ENCODE measurements at regions not wholly inside any gene's neighbourhood (a gene's known extent, or its start where the extent isn't known, plus 50 kb on each side); places are given as distances from the start of the nearest gene placed in this dataset.
"Not testable (repeated sequence)": the region's sequence is repeated elsewhere in the genome, so short reads cannot be mapped to it uniquely, and the experiment has no call there.

DNA sequence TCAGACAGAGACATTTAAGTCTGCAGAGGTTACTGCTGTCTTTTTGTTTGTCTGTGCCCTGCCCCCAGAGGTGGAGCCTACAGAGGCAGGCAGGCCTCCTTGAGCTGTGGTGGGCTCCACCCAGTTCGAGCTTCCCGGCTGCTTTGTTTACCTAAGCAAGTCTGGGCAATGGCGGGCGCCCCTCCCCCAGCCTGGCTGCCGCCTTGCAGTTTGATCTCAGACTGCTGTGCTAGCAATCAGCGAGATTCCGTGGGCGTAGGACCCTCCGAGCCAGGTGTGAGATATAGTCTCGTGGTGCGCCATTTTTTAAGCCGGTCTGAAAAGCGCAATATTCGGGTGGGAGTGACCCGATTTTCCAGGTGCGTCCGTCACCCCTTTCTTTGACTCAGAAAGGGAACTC lies 245.0 kb upstream of the CDH2 start:
- DNase-seq, result not testable (repeated sequence)

DNA sequence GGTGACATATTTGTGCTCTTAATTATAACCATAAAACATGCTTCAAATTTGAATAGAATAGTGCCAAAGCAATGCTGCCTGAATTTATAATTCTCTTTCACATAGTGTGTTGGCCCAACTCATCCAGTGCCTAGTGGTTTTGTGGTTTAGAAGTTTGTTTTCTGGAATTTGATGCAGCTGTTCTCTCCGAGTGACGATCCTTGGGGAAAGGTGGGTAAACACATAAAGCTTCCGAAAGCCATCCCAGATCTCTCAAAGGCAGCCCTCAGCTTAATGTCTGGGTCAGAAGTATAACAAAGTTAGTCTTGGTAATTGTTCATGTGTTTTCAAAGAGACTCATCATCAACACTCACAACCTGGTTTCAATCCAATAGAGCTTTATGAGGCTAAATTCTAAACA lies 235.6 kb upstream of the CDH2 start:
- DNase-seq, result no peak

DNA sequence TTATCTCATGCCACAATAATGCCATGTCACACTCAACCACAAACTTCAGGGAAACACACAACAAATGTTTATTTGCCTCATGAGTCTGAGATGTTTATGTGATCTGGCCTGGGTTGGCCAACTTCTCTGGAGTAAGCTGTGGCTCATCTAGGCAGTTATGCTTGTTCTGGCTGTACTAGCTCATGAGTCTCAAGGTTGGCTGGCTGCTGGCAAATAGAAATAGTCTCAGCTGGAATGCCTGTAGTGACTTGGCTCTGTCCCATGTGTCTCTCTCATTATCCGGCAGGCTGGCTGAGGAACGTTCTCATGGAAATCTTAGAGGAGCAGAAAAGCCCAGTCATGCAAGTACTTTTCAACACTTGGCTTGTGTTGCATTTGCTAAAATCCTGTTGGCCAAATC lies 234.9 kb upstream of the CDH2 start:
- peak; percentile 25 for DNase-seq

DNA sequence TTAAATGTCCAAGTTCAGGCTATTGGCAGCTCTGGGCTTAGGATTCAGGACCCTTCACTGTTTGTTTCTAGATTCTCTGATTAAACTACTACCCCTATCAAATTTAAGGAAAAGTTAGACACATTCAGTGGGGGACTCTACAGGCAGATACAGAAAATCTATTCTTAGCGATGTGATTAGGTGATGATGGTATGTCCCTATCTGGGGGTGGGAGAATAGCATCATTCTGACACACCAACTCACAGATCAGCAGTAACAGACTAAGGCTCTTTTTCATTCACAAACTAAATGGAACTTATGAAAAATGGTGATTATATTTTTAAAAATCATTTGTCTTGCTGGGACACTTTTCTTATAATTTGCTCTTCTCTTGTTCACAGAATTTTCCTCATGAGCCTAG lies 232.9 kb upstream of the CDH2 start:
- no peak for DNase-seq

DNA sequence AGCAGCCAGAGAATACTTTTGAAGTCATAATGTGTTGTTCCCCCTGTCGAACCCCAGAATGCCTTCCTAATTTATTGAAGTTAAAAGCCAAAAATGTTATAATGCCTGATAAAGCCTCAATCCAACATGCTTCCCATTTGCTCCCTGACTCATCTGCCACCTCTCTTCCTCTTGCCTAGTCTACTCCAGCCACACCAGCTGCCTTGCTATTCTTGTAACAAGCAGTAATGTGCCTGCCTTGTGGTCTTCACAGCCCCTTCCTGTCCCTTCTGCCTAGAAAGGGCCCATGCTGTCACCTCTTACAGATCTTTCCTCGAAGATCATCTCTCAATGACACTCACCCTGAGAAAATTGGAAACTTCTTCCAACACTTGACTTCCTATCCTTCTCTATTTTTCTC lies 231.6 kb upstream of the CDH2 start:
- no peak for DNase-seq

DNA sequence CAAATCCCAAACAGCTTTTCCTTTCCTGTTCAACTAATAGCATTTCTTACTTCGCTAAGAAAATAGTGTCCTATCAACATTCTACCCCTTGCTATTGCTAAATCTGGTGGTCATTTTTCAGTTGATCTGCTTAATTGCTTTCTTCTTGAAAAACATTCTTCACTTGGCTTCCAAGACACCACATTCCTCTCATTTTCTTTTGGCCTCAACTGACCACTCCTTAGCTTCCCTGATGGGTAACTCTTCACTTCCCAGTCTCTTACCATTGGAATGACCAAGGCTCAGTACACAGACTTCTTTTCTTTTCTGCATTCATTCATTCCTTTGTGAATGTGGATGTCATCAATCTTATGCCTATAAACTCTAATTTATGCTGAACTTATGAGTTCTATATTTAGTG lies 230.8 kb upstream of the CDH2 start:
- no peak for DNase-seq

DNA sequence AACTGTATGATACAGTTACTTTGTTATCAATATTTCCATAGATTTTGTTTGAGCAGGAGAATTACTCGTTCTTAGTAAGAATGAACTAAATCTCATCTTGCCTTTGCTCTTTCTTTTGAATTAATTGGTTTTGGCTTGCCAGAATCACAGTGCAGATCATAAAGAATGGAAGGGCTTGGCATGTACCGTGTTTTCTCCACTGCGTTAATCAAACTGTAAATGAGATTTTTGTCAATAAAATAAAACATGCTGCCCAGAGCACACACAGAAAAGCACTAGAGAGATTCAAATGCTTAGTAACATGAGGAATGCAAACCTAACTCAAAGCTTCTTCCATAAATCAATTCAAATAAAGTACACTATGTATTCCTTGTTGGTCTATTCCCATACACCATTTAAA lies 229.6 kb upstream of the CDH2 start:
- DNase-seq, result no peak

DNA sequence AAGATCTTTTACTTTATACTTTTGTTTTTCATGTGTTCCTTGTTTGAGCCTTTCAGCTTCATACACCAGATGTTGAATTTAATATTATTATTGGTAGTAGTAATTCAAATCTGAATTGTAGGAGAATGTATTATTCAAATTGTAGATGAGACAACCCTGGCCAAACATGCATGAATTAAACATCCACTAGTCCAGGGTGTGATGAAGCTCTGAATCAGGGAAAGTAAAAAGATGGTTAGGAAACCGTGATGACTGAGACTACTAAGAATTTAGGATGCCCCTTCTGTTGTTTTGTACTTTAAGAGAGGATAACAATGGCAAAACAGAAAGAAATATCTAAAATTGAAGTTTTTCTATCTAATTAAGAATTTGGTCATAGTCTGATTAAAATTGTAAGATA lies 227.8 kb upstream of the CDH2 start:
- no peak for DNase-seq

DNA sequence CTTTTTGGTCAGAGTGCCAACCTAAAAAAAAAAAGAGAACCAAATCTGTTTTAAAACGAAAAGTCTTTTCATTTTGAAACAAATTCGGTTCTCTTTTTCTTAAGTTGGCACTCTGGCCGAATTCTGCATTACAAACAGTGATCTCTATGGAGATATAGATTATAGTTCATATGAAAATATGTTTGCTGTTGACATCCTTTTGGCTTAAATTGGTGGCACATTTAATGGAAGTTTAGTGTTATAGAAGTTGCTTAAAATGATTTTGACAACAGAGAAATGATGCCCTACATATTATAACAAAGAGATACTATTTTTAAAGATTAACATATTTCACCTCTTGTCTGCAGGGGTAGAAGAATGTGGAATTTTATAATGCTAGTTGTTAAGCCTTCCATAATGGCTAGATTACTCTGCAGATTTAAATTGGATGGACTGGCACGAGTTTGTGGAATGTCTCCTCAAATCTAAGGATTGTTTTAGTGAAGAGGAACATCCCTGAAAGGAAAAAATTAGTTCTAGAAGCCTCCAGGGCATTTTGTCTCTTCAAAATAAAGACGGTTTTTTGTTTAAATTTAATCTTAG lies 222.9 kb upstream of the CDH2 start:
- DNase-seq, result no peak

DNA sequence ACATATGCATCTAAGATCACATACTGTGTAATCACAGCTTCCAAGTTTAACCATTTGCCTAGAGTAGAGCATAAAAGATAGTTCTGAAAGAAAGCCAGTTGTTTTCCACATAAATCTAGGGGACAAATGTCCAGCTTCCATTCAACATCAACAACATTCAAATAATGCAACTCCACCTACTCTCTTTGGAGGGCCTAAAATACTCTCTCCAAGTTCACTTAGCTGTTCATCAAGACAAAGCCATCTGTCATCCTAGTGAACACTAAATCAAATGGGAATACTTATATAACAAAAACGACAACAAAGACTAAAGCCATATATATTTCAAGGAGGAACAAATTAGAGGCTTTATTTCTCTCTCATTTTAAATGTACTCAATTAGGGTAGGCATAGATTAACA lies 221.5 kb upstream of the CDH2 start:
- DNase-seq, result peak; percentile 65

DNA sequence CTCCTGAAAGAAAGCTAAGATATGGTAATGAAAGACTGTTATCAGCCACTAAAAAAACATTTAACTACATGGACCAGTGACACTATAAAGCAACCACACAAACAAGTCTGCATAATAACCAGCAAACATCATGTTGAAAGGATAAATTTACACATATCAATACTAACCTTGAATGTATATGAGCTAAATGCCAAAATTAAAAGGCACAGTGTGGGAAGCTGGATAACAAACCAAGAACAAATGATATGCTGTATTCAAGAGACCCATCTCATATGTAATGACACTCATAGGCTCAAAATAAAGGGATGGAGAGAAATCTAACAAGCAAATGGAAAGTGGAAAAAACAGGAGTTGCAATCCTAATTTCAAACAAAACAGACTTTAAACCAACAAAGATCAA lies 213.1 kb upstream of the CDH2 start:
- no peak for DNase-seq

DNA sequence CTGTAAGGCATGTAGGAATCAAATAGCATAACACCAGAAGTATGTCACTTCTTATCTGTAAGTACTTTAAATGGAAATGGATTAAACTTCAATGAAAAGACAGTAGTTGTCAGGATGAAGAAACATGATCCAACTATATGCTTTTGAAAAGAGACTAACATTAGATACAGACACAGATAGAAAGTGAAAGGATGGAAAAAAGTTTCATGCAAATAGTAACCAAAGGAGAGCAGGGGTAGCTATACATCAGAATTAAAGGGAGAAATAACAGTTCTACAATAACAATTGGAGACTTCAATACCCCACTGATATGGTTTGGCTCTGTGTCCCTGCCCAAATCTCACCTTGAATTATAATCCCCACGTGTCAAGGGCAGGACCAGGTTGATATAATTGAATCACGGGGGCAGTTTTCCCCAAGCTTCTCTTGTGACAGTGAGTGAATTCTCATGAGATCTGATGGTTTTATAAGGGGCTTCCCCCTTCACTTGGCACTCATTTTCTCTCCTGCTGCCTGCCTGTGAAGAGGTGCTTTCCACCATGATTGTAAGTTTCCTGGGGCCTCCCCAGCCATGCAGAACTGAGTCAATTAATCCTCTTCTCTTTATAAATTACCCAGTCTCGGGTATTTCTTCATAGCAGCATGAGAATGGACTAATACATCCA lies 205.4 kb upstream of the CDH2 start:
- DNase-seq, result no peak

DNA sequence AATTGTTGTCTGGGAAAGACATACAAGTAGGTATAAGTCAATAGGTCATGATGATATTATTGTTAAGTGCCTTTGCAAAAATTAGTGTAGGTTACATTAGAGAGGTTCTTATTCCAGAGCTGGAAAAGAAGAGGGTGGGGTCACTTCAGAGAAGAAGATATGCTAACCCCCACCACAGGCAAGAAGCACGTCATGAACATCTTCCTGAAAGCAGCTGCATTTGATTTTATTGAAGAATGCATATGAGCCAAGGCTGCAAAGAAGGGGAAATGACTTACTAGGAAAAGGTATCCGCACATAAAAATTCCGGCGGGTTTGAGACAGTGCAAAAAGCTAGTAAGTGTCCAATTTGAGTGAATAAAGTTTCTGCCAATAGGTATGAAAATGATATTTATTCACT lies 195.3 kb upstream of the CDH2 start:
- DNase-seq, result no peak

DNA sequence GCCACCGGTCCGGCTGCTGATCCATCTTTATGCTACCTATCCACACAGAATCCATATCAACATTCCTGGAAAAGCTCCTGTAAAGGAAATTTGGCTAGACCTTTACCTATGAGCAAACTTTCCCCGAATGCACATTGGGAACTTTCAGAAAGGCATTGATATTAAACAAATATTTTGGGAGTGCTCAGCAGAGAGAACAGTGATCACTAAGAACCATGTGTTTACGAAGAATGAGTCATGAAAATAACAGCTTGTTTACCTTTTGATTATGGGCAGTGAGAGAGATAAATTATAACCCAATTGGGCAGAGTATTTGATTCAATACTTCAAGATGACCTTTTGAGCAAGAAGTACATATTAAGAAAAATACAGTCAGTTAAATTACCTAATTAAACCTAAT lies 189.7 kb upstream of the CDH2 start:
- DNase-seq, result no peak

DNA sequence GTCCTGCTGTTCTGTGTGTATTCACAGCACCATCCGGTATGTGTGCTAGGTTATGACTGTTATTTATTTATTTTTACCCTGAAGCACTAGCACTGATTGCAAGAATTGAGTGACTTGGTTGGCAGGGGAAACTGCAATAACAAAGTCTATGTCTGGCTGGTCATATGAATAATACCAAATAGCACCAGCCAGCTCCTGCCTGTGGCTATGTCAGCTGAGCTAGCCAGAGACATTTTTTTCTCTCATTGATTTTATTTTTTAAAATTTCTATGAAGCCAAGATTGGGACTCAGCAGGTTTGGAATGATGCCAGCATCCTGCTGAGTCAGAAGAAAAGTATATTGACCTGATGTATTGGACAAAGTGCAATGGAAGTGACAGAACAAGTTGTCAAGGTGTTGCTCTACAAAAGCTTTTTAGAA lies 188.5 kb upstream of the CDH2 start:
- DNase-seq, result no peak

DNA sequence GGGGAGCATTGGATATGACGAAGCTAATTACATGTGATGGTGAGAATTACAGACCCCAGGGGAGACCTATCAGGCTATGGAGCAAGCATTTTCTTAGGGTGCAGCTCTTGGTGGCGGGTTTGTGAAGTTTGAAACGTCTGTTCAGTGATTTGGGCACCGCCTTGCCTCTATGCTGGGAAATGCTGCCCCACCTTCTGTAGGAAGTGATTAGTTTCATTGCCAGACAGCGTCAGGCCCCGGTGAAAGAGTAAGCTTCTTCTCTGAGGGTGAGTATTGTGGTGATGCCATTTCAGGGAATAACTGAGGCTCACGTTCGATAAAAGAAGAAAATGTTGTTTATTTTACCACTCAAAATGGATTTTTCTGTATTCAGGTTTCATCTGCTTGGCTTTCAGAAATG lies 186.2 kb upstream of the CDH2 start:
- DNase-seq, result no peak

DNA sequence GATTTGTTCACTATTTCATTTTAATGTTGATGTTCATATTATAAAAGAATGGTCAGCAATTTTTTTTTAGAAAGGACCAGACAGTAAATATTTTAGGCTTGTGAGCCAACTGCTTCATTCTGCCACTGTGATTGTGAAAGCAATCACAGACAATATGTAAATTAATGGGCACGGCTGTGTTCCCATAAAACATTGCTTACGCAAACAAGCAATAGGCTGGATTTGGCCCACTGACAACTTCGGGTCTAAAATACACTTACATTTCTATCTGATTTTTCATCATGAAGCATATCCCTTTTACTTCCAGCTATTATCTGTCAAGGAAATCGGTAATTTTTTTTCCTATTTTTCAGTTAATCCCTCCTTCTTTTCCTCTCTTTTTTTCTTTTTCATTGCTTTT lies 182.2 kb upstream of the CDH2 start:
- DNase-seq, result no peak

DNA sequence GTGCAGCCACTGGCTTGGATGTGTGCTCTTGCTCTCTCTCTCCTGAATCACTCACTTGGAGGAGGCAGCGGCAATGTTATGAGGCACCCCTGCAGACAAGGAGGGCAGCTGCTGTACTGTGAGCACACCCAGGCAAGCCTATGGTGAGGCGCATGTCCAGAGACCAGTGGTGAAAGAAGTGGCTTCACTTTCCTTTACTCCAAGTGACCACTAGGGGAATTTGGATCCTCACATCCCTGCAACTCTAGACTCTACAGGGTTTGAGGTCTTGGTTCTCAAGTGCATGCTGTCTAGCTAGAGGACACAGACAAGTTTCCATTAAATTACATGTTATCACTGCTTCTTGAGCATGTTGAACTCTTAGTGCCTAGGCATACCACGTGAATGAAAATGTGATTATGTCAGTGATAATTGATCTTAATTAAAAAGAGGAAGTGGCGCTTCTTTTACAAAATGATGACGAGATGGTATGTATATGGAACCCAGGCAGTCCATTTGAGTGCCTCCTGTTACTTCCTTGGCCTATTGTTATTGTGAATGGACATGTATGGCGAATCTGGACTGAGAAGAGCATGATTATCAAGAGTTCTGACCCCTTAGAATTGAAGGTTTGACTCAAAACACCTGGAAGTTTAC lies 181.0 kb upstream of the CDH2 start:
- no peak for DNase-seq

DNA sequence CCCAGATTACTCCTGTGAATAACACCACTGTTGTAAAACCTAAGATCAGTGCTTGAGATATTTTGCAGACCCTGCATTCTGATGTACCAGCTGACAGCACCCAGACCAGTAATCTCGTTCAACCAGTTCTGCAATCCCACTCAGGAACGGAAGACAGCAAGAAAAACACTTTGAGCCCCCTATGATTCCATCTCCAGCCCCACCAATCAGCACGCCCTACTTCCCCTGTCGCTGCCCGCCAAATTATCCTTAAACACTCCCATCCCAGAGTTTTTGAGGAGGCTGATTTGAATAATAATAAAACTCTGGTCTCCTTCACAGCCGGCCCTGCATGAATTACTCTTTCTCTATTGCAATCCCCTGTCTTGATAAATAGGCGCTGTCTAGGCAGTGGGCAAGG lies 173.9 kb upstream of the CDH2 start:
- no peak for DNase-seq

DNA sequence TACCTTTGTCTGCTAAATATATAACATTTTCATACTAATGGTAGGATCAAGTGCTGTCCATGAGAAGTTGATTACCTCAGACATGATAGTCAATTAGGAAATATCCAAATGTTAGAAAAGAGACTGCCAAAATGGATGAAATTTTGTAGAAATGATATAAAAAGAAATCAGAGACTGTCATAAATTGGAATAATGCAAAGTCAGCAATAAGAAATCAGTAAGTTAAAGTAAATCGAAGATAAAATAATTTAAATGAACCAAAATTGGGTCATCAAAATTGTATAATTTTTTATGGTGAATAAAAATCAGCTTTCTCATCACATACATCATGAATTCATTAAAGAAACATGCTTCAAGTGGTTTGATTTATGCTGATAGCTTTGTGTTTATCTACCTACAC lies 165.3 kb upstream of the CDH2 start:
- DNase-seq, result no peak

DNA sequence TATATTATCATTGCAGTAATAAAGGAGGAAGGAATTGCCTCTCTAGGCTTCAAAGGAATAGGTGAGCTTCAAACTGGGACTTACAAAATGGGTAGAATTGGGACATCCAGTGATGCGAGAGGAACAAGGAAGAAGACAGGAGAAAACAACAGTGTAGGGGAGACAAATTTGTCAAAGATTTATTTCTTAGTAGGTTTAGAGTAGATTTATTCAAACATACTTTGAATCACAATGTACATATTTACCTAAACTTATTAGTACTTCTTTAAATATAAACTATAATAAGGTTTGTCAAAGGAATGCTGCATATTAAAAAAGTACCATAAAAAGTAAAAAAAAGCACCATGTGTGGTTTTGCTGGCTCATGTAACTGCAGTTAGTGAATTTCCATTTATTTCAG lies 161.4 kb upstream of the CDH2 start:
- no peak for DNase-seq

DNA sequence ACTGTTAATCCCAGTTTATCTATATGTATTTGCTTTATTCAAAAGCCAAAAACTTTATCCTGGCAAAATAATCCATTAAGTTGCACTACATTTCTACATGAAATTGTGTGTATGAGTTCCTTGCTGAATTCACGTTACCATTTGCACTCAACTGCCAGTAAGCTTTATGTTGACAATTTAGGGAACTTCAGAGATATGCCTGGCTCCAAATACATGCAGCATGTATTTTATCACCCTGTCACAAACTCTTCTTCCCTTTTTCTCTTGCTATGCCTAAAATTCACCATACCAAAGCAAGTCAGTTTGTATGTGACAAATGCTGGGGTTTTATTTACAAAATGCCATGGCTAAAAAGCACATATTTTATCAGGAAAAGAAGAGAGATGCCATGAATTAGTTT lies 157.6 kb upstream of the CDH2 start:
- no peak for DNase-seq

DNA sequence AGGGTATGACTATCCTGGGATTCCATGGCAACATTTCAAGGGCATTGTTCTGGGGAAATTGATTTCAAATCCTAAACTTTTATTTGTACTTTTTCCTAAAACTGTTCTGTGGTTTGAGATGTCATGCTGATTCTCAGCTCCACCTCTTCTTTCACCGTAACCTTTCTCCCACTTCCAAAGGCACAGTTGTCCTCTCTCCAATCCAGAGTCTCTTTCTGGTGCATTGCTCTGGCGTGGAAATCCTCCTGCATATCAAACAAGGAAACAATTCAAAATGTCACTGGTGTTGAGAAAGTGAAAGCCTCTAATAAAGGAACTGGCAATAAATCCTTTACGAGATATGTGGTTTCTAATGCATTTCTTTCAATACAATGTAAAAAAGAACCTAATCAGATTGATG lies 155.1 kb upstream of the CDH2 start:
- no peak for DNase-seq

DNA sequence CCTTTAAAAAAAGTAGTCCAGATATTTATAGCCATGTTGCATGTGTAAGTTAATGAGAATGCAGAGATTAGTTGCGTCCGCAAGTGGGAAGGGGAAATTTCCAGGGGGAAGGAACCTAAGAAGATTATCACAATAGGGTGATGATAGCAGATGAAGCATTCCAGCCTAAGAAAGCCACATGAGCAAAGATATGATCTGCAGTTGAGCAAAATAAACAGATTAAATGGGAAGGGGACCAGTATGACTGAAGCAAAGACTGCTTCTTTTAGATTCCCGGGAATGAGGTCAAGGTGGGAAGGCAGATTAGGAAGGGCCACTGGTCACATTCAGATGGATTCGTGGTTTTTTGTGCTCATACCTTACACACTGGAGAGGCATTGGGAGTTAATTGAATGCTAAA lies 154.6 kb upstream of the CDH2 start:
- DNase-seq, result no peak

DNA sequence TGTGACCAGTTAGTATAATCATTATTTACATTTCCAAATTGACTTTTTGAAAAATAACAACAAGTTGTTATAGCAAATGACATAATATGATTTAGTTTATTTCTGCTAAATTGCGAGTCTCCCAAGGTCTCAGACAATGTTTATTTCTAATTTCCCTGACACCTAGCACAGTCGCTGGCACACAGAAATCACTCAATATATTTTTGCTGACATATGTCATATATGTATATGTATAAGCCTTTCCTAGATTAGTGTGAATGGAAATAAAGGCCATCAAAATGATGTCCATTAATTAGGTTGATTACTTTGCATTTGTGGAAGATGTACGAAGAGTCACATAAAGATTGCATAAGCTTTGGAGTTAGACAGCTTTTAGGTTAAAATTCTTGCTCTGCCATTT lies 136.7 kb upstream of the CDH2 start:
- no peak for DNase-seq
